ENCODE measurements at regions not wholly inside any gene's neighbourhood (a gene's known extent, or its start where the extent isn't known, plus 50 kb on each side); places are given as distances from the start of the nearest gene placed in this dataset.
"Not testable (repeated sequence)": the region's sequence is repeated elsewhere in the genome, so short reads cannot be mapped to it uniquely, and the experiment has no call there.

- DNase-seq = no peak
Measured at GRCh38 chrX:139198936-139199335, 331.6 kb upstream of the F9 start.

DNA sequence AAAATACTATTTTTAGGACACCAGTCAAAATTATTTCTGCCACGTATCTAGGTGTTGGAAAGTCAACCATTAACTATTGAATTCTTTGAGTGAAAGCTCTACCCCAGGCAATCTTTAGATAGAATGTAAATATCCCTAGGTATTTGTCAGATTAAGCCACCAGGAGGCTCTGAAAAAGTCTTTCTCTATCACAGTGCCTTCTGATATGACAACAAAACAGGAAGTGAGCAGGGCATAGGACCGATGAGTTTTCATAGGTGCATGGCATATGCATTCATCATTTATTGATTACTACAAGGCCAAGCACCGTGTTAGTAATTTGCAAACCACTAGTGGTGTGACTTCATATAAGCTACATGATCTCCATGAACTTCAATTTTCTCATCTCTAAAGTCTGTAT lies 333.6 kb upstream of the F9 start:
- peak; percentile 34 for DNase-seq

GRCh38 chrX:139194571-139195280 lies 335.8 kb upstream of the F9 start:
- peak; percentile 78 for DNase-seq

GRCh38 chrX:139192386-139192961 lies 338.1 kb upstream of the F9 start:
- no peak for DNase-seq

GRCh38 chrX:139191746-139192385 lies 338.7 kb upstream of the F9 start:
- DNase-seq = no peak

- no peak for DNase-seq
Measured at GRCh38 chrX:139191286-139191685, 339.3 kb upstream of the F9 start.

DNA sequence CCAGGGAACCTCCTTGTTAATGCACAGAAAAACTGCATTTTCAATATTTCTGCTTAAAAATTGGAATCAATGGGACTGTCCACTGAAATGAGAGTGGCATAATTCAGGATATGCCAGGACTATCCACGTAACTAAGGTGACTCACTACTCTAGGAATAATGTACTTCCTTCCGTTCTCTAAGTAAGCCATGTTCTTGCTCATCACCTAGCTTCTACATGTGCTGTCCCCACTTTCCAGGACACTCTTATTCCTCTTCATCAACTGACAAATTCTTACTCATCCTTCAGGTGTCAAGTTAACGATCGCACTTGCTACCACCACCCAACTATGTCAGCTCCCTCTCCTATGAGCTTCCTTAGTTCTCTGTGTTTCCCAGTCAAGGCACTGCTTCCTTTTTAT lies 342.8 kb upstream of the F9 start:
- no peak for DNase-seq

GRCh38 chrX:139186991-139187390 lies 343.5 kb upstream of the F9 start:
- DNase-seq = no peak

DNA sequence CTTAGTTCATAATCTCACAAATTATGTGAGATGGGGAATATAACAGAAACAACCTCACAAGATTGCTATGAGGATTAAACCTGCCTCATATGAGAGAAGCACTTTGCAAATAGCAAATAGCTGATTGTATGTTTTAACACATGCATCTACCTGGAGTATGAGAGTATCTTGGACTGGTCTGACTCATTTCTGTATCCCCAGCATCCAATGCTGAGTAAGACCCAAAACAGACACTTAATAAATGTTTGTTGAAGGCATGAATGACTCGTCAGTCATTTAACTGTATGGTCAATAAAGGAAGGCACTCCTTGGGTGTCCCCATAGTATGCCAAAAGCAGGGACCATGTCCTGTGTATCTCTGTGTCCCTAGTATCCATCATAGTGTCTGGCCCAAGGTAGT lies 350.9 kb upstream of the F9 start:
- peak; percentile 3 for DNase-seq

DNA sequence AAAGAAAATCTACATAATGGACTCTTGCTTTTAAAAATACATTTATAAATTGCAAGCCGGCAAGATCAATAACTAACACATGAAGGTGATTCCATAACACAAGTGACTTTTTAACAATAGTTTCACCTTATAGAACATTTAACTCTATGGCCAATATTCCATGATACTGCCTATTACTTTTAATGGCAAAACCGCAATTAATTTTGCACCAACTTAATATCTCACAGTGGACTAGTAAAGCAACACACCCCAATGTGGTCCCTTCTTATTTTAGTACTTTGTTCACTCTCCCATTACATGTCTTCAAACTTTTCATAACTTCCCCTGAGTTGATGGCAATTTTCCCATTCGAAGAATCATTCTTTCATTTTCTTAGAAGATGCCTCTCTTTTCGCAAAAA lies 351.6 kb upstream of the F9 start:
- DNase-seq = no peak

DNA sequence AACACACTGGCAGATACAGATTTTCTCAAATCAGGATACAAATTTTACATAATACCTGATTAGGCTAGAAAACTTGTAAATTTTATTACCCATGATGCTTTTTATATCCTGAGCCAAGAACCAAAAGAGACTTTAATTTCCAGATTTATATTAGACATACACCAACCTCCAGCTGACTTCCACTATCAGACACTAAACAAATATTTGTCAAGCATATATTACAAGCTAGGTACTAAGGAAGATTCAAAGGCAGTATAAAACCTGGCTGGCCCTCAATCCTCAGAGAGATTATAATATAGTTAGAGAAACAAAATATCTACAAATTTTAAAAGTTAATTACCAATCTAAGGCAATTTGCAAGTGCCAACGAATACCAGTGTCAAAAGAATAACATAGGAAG lies 357.8 kb upstream of the F9 start:
- DNase-seq = peak; percentile 26

DNA sequence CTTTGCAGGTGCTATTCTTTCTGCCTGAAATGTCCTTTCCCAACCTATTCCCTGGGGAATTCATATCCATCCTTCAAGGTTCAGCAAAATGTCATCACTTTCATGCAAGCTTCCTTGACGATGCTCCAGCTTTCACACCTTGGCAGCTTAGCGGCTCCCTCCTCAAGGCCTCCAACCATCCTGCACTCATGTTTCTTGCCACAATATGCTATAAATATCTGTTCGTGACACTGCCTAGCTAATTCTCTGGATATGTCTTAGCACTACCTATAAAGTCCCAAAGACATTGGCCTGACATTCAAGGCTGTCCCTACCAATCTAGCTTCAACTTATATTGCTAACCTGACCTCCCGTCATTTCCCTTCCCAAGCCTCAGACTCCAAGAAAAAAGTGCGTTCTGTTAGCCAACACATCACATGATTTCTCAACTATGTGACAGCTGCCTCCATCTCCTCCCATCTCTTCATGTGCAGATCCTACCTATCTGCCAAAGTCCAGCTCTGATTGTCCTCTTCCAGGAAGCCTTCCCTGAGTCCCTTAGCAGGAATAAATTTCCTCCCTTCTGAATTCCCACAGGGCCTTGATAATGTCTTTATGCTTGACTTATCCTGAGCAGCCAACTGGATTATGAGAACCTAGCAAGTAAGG lies 359.9 kb upstream of the F9 start:
- DNase-seq = no peak

DNA sequence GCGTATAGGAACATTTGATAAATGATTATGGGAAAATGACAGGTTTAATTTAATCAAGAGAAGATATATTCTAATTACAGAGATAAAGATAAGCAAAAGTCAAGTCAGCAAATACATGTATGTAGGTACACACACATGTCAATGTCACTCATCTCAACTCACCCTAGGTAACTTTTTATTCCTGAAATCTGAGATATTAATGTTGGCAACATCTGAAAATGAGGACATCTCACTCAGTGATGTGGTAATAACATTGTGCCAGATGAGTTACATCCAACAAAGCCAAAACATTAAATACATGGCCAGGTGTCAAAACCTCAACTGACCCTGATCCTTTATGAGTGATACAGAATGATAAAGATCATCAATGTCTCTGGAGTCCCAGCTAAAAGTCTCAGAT lies 363.3 kb upstream of the F9 start:
- no peak for DNase-seq

DNA sequence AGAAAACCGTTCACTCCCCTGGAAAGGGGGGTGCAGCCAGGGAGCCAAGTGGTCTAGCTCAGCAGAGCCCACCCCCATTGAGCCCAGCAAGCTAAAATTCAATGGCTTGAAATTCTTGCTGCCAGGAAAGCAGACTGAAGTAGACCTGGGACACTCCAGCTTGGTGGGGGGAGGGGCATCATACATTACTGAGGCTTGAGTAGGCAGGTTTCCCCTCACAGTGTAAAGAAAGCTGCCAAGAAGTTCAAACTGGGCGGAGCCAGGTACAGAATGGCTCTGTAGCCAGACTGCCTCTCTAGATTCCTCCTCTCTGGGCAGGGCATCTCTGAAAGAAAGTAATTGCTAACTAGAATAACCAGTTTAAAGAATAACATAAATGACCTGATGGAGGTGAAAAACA lies 372.3 kb upstream of the F9 start:
- DNase-seq = peak; percentile 13

- no peak for DNase-seq
Measured at GRCh38 chrX:139156356-139156755, 374.2 kb upstream of the F9 start.

DNA sequence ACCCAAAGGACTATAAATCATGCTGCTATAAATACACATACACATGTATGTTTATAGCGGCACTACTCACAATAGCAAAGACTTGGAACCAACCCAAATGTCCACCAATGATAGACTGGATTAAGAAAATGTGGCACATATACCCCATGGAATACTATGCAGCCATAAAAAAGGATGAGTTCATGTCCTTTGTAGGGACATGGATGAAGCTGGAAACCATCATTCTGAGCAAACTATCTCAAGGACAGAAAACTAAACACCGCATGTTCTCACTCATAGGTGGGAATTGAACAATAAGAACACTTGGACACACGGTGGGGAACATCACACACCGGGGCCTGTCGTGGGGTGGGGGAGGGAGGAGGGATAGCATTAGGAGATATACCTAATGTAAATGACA lies 383.9 kb upstream of the F9 start:
- not testable (repeated sequence) for DNase-seq

GRCh38 chrX:139141370-139141769 lies 389.2 kb upstream of the F9 start:
- DNase-seq = no peak

DNA sequence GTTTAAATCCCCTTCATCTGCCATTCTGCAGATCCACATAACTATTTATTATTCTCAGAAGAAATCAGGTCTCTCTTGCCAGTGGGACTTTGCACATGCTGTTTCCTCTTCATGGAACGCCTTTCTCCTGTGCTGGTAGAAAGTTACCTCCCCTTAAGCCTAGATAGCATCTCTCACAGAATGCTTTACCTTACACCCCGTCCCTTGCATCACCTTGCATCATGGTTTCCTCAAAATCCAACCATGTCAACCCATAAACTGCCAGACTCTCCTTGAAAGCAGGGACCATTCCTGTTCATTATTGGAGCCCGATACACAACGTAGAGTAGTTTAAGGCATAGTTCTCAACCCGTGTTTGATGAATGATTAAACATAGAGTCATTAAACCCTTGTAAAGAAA lies 396.2 kb upstream of the F9 start:
- no peak for DNase-seq

- peak; percentile 88 for DNase-seq
Measured at GRCh38 chrX:139126493-139126892, 404.0 kb upstream of the F9 start.

GRCh38 chrX:139125916-139126315 lies 404.6 kb upstream of the F9 start:
- DNase-seq = no peak

DNA sequence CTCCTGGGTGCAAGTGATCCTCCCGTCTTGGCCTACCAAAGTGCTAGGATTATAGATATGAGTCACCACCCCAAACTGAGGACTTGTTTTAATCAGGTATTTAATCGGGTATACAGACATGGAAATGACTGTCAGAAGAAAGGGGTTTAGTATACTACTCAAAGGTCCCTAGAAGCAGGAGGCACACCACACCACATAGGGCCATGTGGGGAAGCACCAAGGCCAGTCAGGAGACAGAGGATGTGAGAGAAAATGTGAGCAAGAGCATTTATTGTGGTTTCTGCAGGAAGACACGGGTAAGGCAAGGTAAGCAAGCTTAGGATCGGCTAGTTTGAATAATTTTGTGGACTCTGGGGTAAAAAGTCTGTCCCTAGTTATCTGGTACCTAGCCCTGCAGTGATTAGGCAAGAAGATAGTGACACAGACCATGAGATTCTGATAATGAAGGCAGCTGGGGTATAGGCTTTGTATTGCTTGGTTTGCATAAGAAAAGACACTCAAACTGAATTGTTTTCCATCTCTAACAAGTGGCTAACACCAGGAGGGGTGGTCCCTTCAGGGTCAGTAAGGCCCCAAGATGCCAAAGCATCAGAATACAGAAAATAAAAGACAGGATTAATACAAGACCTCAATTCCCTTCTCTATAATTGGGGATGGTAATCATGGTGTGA lies 408.8 kb upstream of the F9 start:
- no peak for DNase-seq

DNA sequence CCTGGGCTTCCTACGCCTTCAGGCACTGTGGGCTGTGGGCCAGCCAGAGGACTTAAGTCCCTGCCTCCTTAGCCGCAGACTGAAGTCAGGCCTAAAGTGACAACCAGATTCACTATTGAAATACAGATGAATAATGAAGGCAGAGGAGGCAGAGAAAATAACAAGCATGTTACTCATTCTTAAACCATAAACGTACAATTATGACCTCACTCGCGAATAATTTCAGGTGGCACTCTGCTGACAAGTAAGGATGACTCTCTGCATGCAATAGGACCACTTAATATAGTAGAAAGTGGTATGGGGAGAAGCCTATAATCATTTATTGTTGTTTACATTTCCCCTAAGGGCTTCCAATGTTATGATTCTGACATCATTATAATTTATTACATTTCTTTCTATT lies 409.2 kb upstream of the FGF13 start:
- peak; percentile 9 for DNase-seq

GRCh38 chrX:139113708-139114107 lies 402.2 kb upstream of the FGF13 start:
- DNase-seq = peak; percentile 63

DNA sequence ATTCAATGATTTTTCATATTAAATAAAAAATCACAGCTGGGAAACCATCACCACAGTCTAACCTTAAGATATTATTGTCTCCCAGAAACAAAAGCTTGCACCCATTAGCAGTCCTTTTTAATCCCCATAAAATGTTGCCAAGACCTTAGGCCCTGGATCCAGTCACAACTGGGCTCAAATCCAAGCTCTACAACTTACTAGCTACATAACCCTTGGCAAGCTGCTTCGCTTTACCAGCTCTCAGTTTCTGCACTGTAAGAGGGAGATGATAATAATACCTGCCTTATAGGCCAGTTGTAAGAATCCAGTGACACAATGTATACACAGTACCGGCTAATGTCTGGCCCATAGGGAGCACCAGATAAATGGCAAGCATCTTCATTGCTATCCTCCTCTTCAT lies 400.9 kb upstream of the FGF13 start:
- DNase-seq = no peak
